Gastroesophageal sphincter (tissue), 4 donors: ENCODE measurements at regions not wholly inside any gene's neighbourhood (a gene's known extent, or its start where the extent isn't known, plus 50 kb on each side); places are given as distances from the start of the nearest gene placed in this dataset.

ENCODE experiments used
- ATAC-seq: fragments of 150-250 bp; one replicate; pipeline ENCODE4 v1.9.1; 2016; ENCODE audit warnings: mild to moderate bottlenecking, moderate library complexity
- H3K27ac ChIP-seq, 4 donors: fragments of 200-600 bp; sonication (generic) in 3 of 4; 1 replicate in 3 of 4; 2 replicates in 1 of 4; pipeline ENCODE4 v1.5.1; 2016 to 2019
- H3K27me3 ChIP-seq: fragments of 200-600 bp; sonication (generic); one replicate; pipeline ENCODE4 v1.5.1; 2019
- H3K36me3 ChIP-seq, 2 donors: fragments of 200-600 bp; sonication (generic); one replicate each; pipeline ENCODE4 v1.5.1; 2019; ENCODE audit warnings: control low read depth in 1 of 2
- H3K4me1 ChIP-seq, 3 donors: fragments of 200-600 bp; sonication (generic); 1 replicate in 2 of 3; 2 replicates in 1 of 3; pipeline ENCODE4 v1.5.1; 2016 to 2019; ENCODE audit warnings: control low read depth in 2 of 3
- H3K4me3 ChIP-seq, 2 donors: fragments of 200-600 bp; sonication (generic); one replicate each; pipeline ENCODE4 v1.5.1; 2019; ENCODE audit warnings: mild to moderate bottlenecking in 1 of 2, moderate library complexity in 1 of 2
- H3K9me3 ChIP-seq, 3 donors: fragments of 200-600 bp; sonication (generic); one replicate each; pipeline ENCODE4 v1.5.1; 2017 to 2019; ENCODE audit warnings: control low read depth in 2 of 3
- CTCF ChIP-seq, 4 experiments: fragments of 200-600 bp in 2 of 4; fragments of 450-650 bp in 2 of 4; sonication (generic) in 1 of 4; IDR thresholded peaks; one replicate each; pipeline ENCODE4 v1.5.1; 2017 to 2019; ENCODE audit warnings: antibody characterized with exemption in 4 of 4, mild to moderate bottlenecking in 2 of 4, moderate library complexity in 2 of 4
- EP300 ChIP-seq: sonication (generic); formaldehyde crosslinking; IDR thresholded peaks from one replicate; pipeline ENCODE4 v1.6.1; 2017; ENCODE audit warnings: antibody characterized with exemption, mild to moderate bottlenecking
- POLR2A ChIP-seq, 2 donors: fragments of 450-650 bp; IDR thresholded peaks; one replicate each; pipeline ENCODE4 v1.6.1; 2017; ENCODE audit warnings: antibody characterized with exemption in 2 of 2, mild to moderate bottlenecking in 2 of 2, moderate library complexity in 1 of 2
- POLR2AphosphoS5 ChIP-seq: sonication (generic); formaldehyde crosslinking; IDR thresholded peaks from one replicate; pipeline ENCODE4 v1.6.1; 2017; ENCODE audit warnings: antibody characterized with exemption
- WGBS, 2 donors: methylation state at CpG; one replicate each; pipeline ENCODE4 v1.1.5; 2018; ENCODE audit warnings: low coverage in 1 of 2; 5-methylcytosine and 5-hydroxymethylcytosine counted together

DNA sequence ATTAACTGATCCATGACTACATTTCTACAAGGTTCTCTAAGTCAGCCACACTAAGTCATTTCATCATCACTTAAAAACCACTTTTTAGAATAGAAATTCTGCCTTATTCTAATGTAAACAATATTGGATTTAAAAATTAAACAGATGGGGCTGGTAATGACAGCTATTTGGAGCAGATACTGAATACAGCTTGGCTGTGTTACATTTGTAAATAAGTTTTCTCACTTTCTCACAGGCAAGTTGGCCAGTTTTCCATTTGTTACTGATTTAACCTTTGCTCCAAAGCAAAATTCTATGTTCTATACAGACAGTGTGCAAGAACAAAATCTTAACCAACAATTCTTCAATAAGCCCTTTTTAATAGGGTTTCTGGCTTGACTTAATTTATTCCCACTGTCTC, 370.7 kb downstream of the GRIA2 start:
- H3K27ac ChIP-seq, result no peak overlapping the region
- no peak overlapping the region for H3K4me3 ChIP-seq
- ATAC-seq, result no peak
- no peaks in the 10 kb centered on the region for H3K36me3 ChIP-seq
- H3K9me3 ChIP-seq, result no peaks in the 10 kb centered on the region
- no peaks in the 10 kb centered on the region for H3K27me3 ChIP-seq
- TF ChIP-seq CTCF (IDR thresholded peaks at IDR 0.05) (no peak), POLR2AphosphoS5 (no peak), EP300 (no peak), POLR2A (IDR thresholded peaks at IDR 0.05) (no peak)
- no peaks in the 10 kb centered on the region for H3K4me1 ChIP-seq

DNA sequence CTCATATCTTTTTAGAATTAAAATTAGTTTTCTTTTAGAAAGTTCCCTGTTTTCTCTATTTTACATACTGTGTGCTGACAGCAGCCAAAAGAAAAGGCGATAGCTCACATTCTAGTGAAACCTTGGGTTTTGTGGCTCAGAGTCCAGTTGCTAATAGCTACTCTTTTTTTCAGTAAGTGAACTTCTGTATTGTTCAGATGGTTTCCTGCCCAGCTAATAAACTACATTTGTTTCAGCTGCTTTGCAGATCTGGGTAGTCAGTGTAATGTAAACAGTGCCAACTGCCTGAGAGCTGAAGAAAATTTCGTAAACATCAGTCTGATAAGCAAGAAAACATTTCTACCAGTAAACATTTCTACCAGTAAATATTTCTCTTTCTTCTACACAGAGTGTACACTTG, 370.2 kb downstream of the GRIA2 start:
- no peak overlapping the region for H3K27ac ChIP-seq
- H3K36me3 ChIP-seq, result no peaks in the 10 kb centered on the region
- TF ChIP-seq POLR2AphosphoS5 (no peak), POLR2A (IDR thresholded peaks at IDR 0.05) (no peak), EP300 (no peak), CTCF (IDR thresholded peaks at IDR 0.05) (no peak)
- ATAC-seq, result no peak
- 43 to 56% methylated on average over 1 to 2 of the region's 2 CpGs for WGBS, 2 donors
- H3K4me1 ChIP-seq, result no peaks in the 10 kb centered on the region
- no peaks in the 10 kb centered on the region for H3K9me3 ChIP-seq
- H3K4me3 ChIP-seq, result no peak overlapping the region
- no peaks in the 10 kb centered on the region for H3K27me3 ChIP-seq

DNA sequence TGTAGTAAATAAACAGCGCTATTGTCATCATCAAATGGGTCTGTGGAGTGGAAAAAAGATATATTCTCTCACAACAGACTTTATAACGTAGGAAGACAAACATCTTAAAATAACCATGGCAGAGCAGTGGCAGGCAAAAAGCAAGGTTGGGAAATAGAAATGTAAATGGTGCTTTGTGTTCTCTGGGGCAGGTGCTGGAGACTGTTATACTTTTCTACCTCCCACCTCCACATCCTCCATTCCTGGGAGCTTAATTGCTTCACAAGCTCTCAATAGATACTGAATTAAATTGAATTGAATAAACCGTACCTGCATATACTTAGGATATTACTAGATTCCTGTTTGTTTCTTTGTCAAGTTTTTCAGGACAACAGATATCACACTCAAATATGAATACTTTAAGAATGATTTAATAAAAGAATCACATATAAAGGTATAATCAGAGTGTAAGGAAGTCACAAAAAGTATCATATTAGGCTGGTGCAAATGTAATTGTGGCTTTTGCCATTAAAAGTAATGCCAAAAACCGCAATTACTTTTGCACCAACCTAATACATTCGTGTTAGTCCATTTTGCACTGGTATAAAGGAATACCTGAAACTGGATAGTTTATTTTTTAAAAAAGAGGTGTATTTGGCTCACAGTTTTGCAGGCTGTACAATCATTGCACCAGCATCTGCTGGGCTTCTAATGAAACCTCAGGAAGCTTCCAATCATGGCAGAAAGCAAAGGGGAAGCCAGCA, 367.3 kb downstream of the GRIA2 start:
- Histone ChIP-seq H3K27ac (no peak overlapping the region), H3K36me3 (no peaks in the 10 kb centered on the region), H3K4me3 (no peak overlapping the region), H3K27me3 (no peaks in the 10 kb centered on the region), H3K9me3 (peaks cover 0 to 3% (median 0%) of the 10 kb centered on the region in 3 donors), H3K4me1 (no peaks in the 10 kb centered on the region)
- WGBS, 2 donors, result 72 to 81% methylated on average over 4 to 5 of the region's 5 CpGs
- no peak for TF ChIP-seq POLR2A (IDR thresholded peaks at IDR 0.05)
- TF ChIP-seq POLR2AphosphoS5, result no peak
- TF ChIP-seq EP300, result no peak
- no peak for TF ChIP-seq CTCF (IDR thresholded peaks at IDR 0.05)
- no peak for ATAC-seq

GRCh38 chr4:157582141-157582540, 361.6 kb downstream of the GRIA2 start:
- peaks cover 0 to 4% (median 0%) of the 10 kb centered on the region in 3 donors for H3K9me3 ChIP-seq
- H3K4me1 ChIP-seq, result no peaks in the 10 kb centered on the region
- no peaks in the 10 kb centered on the region for H3K36me3 ChIP-seq
- H3K27me3 ChIP-seq, result no peaks in the 10 kb centered on the region
- no peak for TF ChIP-seq POLR2AphosphoS5
- TF ChIP-seq CTCF (IDR thresholded peaks at IDR 0.05), result no peak
- ATAC-seq, result no peak
- no peak overlapping the region for H3K4me3 ChIP-seq
- no peak overlapping the region for H3K27ac ChIP-seq
- 66 to 83% methylated on average over 2 of the region's 2 CpGs for WGBS, 2 donors

GRCh38 chr4:157576671-157577217, 356.2 kb downstream of the GRIA2 start:
- H3K4me1 ChIP-seq, result no peaks in the 10 kb centered on the region
- no peak overlapping the region for H3K4me3 ChIP-seq
- no peaks in the 10 kb centered on the region for H3K36me3 ChIP-seq
- H3K27ac ChIP-seq, result no peak overlapping the region
- no peaks in the 10 kb centered on the region for H3K9me3 ChIP-seq
- TF ChIP-seq POLR2AphosphoS5 (no peak), POLR2A (IDR thresholded peaks at IDR 0.05) (no peak), CTCF (IDR thresholded peaks at IDR 0.05) (no peak), EP300 (no peak)
- 67 to 74% methylated on average over 4 of the region's 4 CpGs for WGBS, 2 donors
- ATAC-seq, result no peak
- no peaks in the 10 kb centered on the region for H3K27me3 ChIP-seq
